OCI-LY7 (cell line): ENCODE measurements at regions not wholly inside any gene's neighbourhood (a gene's known extent, or its start where the extent isn't known, plus 50 kb on each side); places are given as distances from the start of the nearest gene placed in this dataset.

Experiments used
- BruUV-seq: library from RNA; stranded (reverse); fragments of 400-500 nt; replicated peaks from 2 replicates; lab custom pipeline; 2021; lab: Mats Ljungman, UMichigan
- CTCF ChIA-PET: fragments of 300-600 bp; sonication (Branson Sonifier 250); formaldehyde crosslinking; loops from one replicate; lab custom pipeline; 2022; ENCODE audit warnings: antibody characterized with exemption; ENCODE audit not compliant: unreplicated experiment; lab: Charles Lee
- POLR2A ChIA-PET: fragments of 300-600 bp; sonication (Branson Sonifier 250); formaldehyde crosslinking; loops from one replicate; lab custom pipeline; 2022; ENCODE audit warnings: antibody characterized with exemption; lab: Charles Lee
- DNase-seq: peaks from one replicate; pipeline ENCODE4 v3.0.0-alpha.2; 2015; ENCODE audit warnings: low spot score
- H2AFZ ChIP-seq: fragments of 200-600 bp; sonication (generic), shearing (Covaris generic); 2 replicates; pipeline ENCODE4 v1.6.1; 2014; ENCODE audit warnings: mild to moderate bottlenecking, antibody characterized with exemption, low read length, moderate library complexity
- H3K27ac ChIP-seq: fragments of 200-600 bp; sonication (generic); 2 replicates; pipeline ENCODE4 v1.5.1; 2014; ENCODE audit warnings: mixed run types, low read depth, mild to moderate bottlenecking, moderate library complexity, low read length, inconsistent platforms; ENCODE audit not compliant: poor library complexity, severe bottlenecking
- H3K36me3 ChIP-seq: fragments of 200-600 bp; sonication (generic); 2 replicates; pipeline ENCODE4 v1.6.1; 2014; ENCODE audit warnings: mild to moderate bottlenecking, antibody characterized with exemption, low read length, moderate library complexity, mixed read lengths; ENCODE audit not compliant: insufficient read depth
- H3K4me1 ChIP-seq: fragments of 200-600 bp; sonication (generic); 2 replicates; pipeline ENCODE4 v1.5.1; 2014; ENCODE audit warnings: mild to moderate bottlenecking, low read length; ENCODE audit not compliant: insufficient read depth, poor library complexity, severe bottlenecking
- H3K4me2 ChIP-seq: fragments of 200-600 bp; sonication (generic); 2 replicates; pipeline ENCODE4 v1.6.1; 2014; ENCODE audit warnings: mild to moderate bottlenecking, low read length
- H3K4me3 ChIP-seq: fragments of 200-600 bp; sonication (generic); 2 replicates; pipeline ENCODE4 v1.5.1; 2014; ENCODE audit warnings: mild to moderate bottlenecking, low read depth, low read length; ENCODE audit not compliant: poor library complexity, severe bottlenecking
- H3K79me2 ChIP-seq: fragments of 200-600 bp; sonication (generic); 2 replicates; pipeline ENCODE4 v1.6.1; 2016; ENCODE audit warnings: low read depth, mild to moderate bottlenecking, low read length, moderate library complexity, mixed read lengths; ENCODE audit not compliant: insufficient read depth
- H3K9me2 ChIP-seq: fragments of 200-600 bp; sonication (generic); 2 replicates; pipeline ENCODE4 v1.6.1; 2016; ENCODE audit warnings: mild to moderate bottlenecking, low read length, mixed read lengths; ENCODE audit not compliant: insufficient read depth
- H3K9me3 ChIP-seq: fragments of 200-600 bp; sonication (generic); 2 replicates; pipeline ENCODE4 v1.6.1; 2014; ENCODE audit warnings: mild to moderate bottlenecking, mixed run types, low read length, mixed read lengths
- H4K20me1 ChIP-seq: fragments of 200-600 bp; sonication (generic); 2 replicates; pipeline ENCODE4 v1.6.1; 2014; ENCODE audit warnings: mild to moderate bottlenecking, antibody characterized with exemption, low read length, moderate library complexity, mixed read lengths; ENCODE audit not compliant: insufficient read depth
- EZH2phosphoT487 ChIP-seq: fragments of 200-600 bp; sonication (generic); IDR thresholded peaks from 2 replicates; pipeline ENCODE4 v1.6.1; 2018; ENCODE audit warnings: low read depth, borderline replicate concordance, mild to moderate bottlenecking, mixed run types, antibody characterized with exemption, low read length, moderate library complexity, mixed read lengths
- intact Hi-C: fragments of 100-400 bp; cut with micrococcal nuclease; formaldehyde crosslinking; loops from one replicate; pipeline ENCODE4 v1.10.0; 2022; ENCODE audit not compliant: unreplicated experiment
- TF ChIP-seq, protein P1 (sequence below): fragments of 200-600 bp; sonication (generic); conservative IDR thresholded peaks from 2 replicates; pipeline ENCODE4 v1.5.1; 2014; ENCODE audit warnings: mild to moderate bottlenecking, antibody characterized with exemption, low read length, moderate library complexity, mixed read lengths

DNA sequence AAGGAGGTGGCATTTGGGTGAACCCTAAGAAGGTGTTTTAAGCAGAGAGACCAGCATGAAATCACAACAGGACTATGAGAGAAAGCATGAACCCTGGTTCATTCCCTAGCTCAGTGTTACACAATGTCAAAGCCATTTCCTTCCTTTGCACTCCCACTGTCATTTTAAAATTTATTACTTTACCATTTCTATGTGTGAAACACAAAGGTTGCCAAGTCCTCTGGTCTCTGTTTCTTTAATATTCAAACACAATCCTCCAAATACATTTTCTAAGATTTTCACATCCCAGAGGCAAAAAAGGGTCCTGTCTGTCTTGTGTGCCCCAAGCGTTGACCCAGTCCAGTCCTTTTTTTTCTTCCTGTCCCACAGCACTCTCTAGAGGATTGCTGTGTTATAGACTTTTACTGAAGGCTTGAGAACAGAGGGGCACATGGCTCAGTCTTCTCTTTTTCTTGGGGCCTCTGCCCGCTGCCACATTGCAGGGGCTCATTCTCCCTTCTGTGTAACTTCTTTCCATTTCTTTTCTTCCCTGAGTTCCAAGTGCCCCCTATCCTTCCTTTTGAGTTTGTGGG, 78.6 kb upstream of the SLC28A3 start:
- intact Hi-C loops = no loop called here
- H3K4me3 ChIP-seq = no peak overlapping the region
- POLR2A ChIA-PET = no interaction called here
- H3K9me3 ChIP-seq = 0 out of 2 replicates have a peak, but pooled peaks cover 14% of the 10 kb centered on the region
- CTCF ChIA-PET = no interaction called here
- H4K20me1 ChIP-seq = no peaks in the 10 kb centered on the region
- no peaks in the 10 kb centered on the region for H3K4me1 ChIP-seq
- no peaks in the 10 kb centered on the region for H3K9me2 ChIP-seq
- TF ChIP-seq, protein P1, sequence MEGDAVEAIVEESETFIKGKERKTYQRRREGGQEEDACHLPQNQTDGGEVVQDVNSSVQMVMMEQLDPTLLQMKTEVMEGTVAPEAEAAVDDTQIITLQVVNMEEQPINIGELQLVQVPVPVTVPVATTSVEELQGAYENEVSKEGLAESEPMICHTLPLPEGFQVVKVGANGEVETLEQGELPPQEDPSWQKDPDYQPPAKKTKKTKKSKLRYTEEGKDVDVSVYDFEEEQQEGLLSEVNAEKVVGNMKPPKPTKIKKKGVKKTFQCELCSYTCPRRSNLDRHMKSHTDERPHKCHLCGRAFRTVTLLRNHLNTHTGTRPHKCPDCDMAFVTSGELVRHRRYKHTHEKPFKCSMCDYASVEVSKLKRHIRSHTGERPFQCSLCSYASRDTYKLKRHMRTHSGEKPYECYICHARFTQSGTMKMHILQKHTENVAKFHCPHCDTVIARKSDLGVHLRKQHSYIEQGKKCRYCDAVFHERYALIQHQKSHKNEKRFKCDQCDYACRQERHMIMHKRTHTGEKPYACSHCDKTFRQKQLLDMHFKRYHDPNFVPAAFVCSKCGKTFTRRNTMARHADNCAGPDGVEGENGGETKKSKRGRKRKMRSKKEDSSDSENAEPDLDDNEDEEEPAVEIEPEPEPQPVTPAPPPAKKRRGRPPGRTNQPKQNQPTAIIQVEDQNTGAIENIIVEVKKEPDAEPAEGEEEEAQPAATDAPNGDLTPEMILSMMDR = 0 out of 2 replicates have a peak, but pooled peaks have one; percentile 10
- no peak for TF ChIP-seq EZH2phosphoT487
- H3K36me3 ChIP-seq = no peaks in the 10 kb centered on the region
- no peak for DNase-seq
- H2AFZ ChIP-seq = no peak overlapping the region
- H3K79me2 ChIP-seq = no peaks in the 10 kb centered on the region
- BruUV-seq = no TSS peak
- no peak overlapping the region for H3K27ac ChIP-seq
- H3K4me2 ChIP-seq = no peak overlapping the region

DNA sequence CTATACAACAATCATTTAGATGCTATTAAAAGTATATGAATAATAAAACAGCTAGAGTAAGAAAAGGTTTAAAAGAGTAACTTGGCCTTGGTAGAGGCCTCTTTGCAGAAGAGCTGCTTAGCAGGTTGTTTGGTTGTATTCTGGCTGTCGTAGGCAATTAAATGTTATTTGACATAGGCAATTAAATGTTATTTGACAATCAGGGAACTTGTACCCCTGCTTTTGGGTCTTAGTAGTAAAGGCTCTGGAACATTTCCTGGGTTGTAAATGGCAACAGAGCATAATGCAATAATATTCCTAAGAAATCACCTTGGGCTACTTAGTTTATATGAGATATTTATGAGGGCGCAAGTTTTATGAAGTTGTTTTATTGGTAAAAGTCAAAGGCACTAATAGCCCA, 84.4 kb upstream of the SLC28A3 start:
- BruUV-seq = no TSS peak
- no peak for DNase-seq
- CTCF ChIA-PET = no interaction called here
- Histone ChIP-seq H3K9me3 (0 out of 2 replicates have a peak, but pooled peaks cover 14% of the 10 kb centered on the region), H3K9me2 (no peaks in the 10 kb centered on the region), H3K4me2 (no peak overlapping the region), H3K79me2 (no peaks in the 10 kb centered on the region), H4K20me1 (no peaks in the 10 kb centered on the region), H3K36me3 (no peaks in the 10 kb centered on the region), H3K4me3 (no peak overlapping the region), H3K27ac (no peak overlapping the region), H3K4me1 (no peaks in the 10 kb centered on the region), H2AFZ (no peak overlapping the region)
- TF ChIP-seq, protein P1 = no peak
- TF ChIP-seq EZH2phosphoT487 = no peak
- POLR2A ChIA-PET = no interaction called here
- intact Hi-C loops = no loop called here

DNA sequence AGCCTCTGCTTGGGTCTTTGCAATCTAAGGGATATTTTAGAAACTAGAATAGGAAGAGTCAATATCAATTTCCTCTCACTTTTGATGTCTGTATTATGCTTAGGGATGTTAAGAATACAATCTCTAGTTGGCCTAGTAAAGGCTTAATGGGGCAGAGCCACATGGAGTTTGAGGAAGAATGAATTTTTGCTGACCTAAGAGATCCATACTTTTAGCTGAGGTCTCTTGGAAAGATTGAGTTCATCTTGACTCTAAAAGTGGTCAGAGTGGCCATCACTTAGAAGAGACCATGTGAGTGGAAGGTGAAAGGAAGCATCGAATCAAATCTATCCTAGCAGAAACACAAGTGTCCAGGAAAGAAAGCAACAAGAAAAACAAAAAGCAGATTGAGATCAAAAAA, 92.2 kb upstream of the SLC28A3 start:
- H3K79me2 ChIP-seq = no peaks in the 10 kb centered on the region
- TF ChIP-seq, protein P1 = no peak
- TF ChIP-seq EZH2phosphoT487 = no peak
- no peaks in the 10 kb centered on the region for H3K36me3 ChIP-seq
- ChIA-PET POLR2A (interaction anchor here (0.6 kb wide), 1 partner anchor 8 kb away, joined by 5 read pairs; no protein-coding TSS in a partner anchor), CTCF (no interaction called here)
- H2AFZ ChIP-seq = no peak overlapping the region
- BruUV-seq = no TSS peak
- no peaks in the 10 kb centered on the region for H4K20me1 ChIP-seq
- H3K4me3 ChIP-seq = no peak overlapping the region
- DNase-seq = no peak
- H3K9me2 ChIP-seq = no peaks in the 10 kb centered on the region
- H3K4me1 ChIP-seq = no peaks in the 10 kb centered on the region
- intact Hi-C loops = no loop called here
- no peak overlapping the region for H3K4me2 ChIP-seq
- no peaks in the 10 kb centered on the region for H3K9me3 ChIP-seq
- H3K27ac ChIP-seq = no peak overlapping the region
